ENCODE measurements at regions not wholly inside any gene's neighbourhood (a gene's known extent, or its start where the extent isn't known, plus 50 kb on each side); places are given as distances from the start of the nearest gene placed in this dataset.
"Not testable (repeated sequence)": the region's sequence is repeated elsewhere in the genome, so short reads cannot be mapped to it uniquely, and the experiment has no call there.

DNA sequence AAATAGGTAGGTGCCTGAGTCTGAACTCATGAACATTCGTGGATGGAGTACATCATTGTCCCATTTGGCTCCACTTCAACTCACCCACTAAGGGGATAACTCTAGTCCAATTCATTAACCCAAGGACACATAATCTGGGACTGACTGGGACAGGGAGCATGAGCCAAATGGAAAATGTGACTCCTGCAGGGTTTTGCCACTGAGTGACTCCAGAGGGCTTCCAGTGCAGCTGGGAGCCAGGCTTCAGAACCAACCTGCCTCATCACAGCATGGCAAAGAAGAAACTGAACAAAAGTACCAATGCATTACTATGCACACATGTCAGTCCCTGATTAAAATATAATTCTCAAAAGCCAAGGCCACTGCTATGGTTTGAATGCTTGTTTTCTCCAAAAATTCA, 159.7 kb upstream of the SNX2 start:
- TF ChIP-seq, protein P1, sequence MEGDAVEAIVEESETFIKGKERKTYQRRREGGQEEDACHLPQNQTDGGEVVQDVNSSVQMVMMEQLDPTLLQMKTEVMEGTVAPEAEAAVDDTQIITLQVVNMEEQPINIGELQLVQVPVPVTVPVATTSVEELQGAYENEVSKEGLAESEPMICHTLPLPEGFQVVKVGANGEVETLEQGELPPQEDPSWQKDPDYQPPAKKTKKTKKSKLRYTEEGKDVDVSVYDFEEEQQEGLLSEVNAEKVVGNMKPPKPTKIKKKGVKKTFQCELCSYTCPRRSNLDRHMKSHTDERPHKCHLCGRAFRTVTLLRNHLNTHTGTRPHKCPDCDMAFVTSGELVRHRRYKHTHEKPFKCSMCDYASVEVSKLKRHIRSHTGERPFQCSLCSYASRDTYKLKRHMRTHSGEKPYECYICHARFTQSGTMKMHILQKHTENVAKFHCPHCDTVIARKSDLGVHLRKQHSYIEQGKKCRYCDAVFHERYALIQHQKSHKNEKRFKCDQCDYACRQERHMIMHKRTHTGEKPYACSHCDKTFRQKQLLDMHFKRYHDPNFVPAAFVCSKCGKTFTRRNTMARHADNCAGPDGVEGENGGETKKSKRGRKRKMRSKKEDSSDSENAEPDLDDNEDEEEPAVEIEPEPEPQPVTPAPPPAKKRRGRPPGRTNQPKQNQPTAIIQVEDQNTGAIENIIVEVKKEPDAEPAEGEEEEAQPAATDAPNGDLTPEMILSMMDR (IDR thresholded peaks at IDR 0.05; ENCODE audit: low read depth, low read length, missing control alignments): no peak
- in situ Hi-C loops (cut with HindIII; ENCODE audit: low pct_ligation_motif_present, low sequenced_read_pairs): no loop called here
- Histone ChIP-seq H3K4me3 (ENCODE audit: low read depth, low read length) (no peak overlapping the region), H3K36me3 (replicated peaks) (no peaks in the 10 kb centered on the region), H3K27ac (no peak overlapping the region), H3K27me3 (replicated peaks) (no peaks in the 10 kb centered on the region)
- no peak for DNase-seq

DNA sequence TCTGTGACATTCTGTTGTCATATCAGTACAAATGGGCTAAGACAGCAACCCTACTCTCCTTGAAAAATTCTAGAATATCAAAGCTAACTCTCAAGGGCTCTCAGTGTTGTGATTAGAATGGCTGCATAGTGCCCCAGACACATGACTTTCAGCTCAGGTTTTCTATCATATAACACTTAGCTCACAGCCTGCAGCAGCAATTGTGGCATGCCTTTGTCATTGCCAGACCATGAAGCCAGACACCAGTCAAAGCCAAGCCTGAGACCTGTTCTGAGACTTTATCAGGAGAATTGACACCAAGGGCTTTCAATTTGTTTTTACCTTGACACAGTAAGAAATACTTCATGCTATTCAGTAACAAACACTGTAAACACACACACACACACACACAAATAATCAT, 159.0 kb upstream of the SNX2 start:
- TF ChIP-seq, protein P1 (IDR thresholded peaks at IDR 0.05; ENCODE audit: low read depth, low read length, missing control alignments): no peak
- Histone ChIP-seq H3K36me3 (replicated peaks) (no peaks in the 10 kb centered on the region), H3K4me3 (ENCODE audit: low read depth, low read length) (no peak overlapping the region), H3K27me3 (replicated peaks) (no peaks in the 10 kb centered on the region), H3K27ac (no peak overlapping the region)
- no peak for DNase-seq
- in situ Hi-C loops (cut with HindIII; ENCODE audit: low pct_ligation_motif_present, low sequenced_read_pairs): no loop called here

DNA sequence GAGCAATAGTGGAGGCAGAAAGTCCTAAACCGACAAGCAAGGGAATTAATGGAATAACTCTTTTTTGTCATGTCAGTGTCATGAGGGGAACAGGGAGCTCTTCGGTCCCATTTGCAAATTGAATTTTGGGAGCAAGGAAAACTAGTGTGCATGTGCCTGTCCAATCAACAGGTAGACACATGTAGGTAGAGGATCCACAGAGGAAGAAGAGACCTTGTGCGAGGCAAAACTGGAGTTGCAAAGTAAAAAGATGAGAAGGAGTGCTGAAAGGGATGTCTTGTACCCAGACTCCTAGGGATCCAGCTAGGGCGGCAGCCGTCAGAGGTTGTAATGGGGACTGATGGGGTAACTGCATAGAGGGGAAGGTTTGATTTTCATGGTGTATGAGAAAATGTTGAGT, 156.8 kb upstream of the SNX2 start:
- DNase-seq; H3K36me3 ChIP-seq (replicated peaks); H3K27me3 ChIP-seq (replicated peaks); H3K27ac ChIP-seq; H3K4me3 ChIP-seq (ENCODE audit: low read depth, low read length); in situ Hi-C loops (cut with HindIII; ENCODE audit: low pct_ligation_motif_present, low sequenced_read_pairs): not testable (repeated sequence)

DNA sequence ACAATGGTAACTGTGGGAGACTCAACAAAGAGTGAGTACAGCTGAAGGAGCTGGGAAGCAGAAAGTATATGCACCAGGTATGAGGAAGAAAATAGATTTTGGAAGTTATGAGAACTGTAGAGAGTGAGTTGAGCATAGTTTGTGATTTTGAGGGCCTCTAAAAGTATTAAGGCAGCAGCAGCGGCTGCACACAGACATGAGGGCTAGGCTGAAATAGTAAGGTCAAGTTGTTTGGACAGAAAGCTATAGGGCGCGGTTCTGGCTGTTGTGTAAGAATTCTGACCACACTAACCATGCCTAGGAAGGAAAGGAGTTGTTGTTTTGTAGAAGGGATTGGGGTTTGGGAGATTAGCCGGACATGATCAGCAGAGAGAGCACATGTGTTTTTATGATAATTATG, 154.1 kb upstream of the SNX2 start:
- H3K27me3 ChIP-seq (replicated peaks); H3K4me3 ChIP-seq (ENCODE audit: low read depth, low read length); H3K36me3 ChIP-seq (replicated peaks); DNase-seq; H3K27ac ChIP-seq; in situ Hi-C loops (cut with HindIII; ENCODE audit: low pct_ligation_motif_present, low sequenced_read_pairs): not testable (repeated sequence)

DNA sequence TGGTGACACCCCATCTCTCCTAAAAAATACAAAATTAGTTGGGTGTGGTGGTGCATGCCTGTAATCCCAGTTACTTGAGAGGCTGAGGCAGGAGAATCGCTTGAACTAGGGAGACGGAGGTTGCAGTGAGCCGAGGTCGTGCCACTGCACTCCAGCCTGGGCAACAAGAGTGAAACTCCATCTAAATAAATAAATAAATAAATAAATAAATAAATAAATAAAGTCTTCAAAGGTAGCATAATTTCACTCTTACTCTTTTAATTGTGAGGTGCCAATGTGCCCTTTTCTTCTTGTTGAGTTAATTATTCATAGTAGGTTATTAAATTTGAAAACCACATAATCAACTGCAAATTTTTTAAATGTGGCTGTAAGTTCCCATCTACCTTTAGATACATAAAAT, 146.2 kb upstream of the SNX2 start:
- H3K27me3 ChIP-seq (replicated peaks); DNase-seq; H3K36me3 ChIP-seq (replicated peaks); H3K4me3 ChIP-seq (ENCODE audit: low read depth, low read length); H3K27ac ChIP-seq; in situ Hi-C loops (cut with HindIII; ENCODE audit: low pct_ligation_motif_present, low sequenced_read_pairs): not testable (repeated sequence)

DNA sequence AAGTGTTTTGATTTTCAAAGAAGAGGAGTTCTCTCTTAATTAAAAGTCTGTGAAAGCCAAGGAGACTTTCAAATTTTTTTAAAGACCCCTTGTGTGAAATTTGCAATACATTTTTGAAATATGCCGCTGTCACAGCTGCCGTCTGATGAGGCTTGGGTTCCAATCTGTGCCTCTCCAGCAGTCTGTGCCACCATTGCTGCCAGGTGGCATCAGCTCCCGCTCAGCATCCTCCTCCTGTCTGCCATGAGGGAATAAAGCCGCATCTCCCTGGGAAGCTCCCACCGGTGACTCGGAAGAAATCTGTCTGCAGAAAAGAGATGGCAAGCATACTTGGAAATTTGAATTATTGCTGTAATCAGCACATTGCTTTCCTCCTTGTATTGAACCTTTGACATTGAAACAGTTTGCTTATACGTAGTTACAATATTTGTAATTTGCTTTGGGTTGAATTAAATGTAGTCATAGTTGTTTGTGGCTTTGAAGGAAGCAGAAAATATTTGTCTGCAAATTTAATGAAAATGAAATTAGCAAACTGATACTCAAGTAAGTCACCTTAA, 145.7 kb upstream of the SNX2 start:
- in situ Hi-C loops (cut with HindIII; ENCODE audit: low pct_ligation_motif_present, low sequenced_read_pairs): no loop called here
- H3K36me3 ChIP-seq (replicated peaks): no peaks in the 10 kb centered on the region
- DNase-seq: no peak
- H3K27ac ChIP-seq: no peak overlapping the region
- TF ChIP-seq, protein P1 (IDR thresholded peaks at IDR 0.05; ENCODE audit: low read depth, low read length, missing control alignments): no peak
- H3K27me3 ChIP-seq (replicated peaks): no peaks in the 10 kb centered on the region
- H3K4me3 ChIP-seq (ENCODE audit: low read depth, low read length): no peak overlapping the region

DNA sequence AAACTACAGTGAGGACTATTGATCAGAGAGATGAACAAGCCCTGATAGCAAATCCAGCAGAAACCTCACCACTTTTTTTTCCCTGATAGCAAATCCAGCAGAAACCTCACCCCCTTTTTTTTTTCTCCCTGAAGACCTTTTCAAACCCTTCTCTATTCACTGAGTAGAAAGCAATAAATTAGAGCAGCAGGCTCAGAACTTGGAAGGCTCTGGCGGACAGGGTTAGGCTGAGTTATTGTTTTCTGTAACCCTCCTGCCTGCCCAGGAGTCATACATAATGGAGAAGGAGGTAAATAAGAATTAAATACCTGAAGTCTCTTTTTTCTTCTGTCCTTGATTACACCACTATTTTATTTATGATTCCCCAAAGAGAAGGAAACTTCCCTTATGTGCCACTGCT, 136.3 kb upstream of the SNX2 start:
- H3K27ac ChIP-seq: no peak overlapping the region
- no peak for DNase-seq
- H3K27me3 ChIP-seq (replicated peaks): no peaks in the 10 kb centered on the region
- H3K4me3 ChIP-seq (ENCODE audit: low read depth, low read length): no peak overlapping the region
- no peaks in the 10 kb centered on the region for H3K36me3 ChIP-seq (replicated peaks)
- TF ChIP-seq, protein P1 (IDR thresholded peaks at IDR 0.05; ENCODE audit: low read depth, low read length, missing control alignments): no peak
- in situ Hi-C loops (cut with HindIII; ENCODE audit: low pct_ligation_motif_present, low sequenced_read_pairs): no loop called here

Data from brain microvascular endothelial cell (primary cell).